SK-N-SH treated with all-trans-retinoic acid at 6 μM for 48 hours (cell line): ENCODE measurements at regions not wholly inside any gene's neighbourhood (a gene's known extent, or its start where the extent isn't known, plus 50 kb on each side); places are given as distances from the start of the nearest gene placed in this dataset.

Experiments
- ARNTL ChIP-seq: fragments of 450-650 bp; formaldehyde crosslinking; IDR thresholded peaks from 2 replicates; pipeline ENCODE4 v1.5.0; 2020; ENCODE audit warnings: low read depth, mild to moderate bottlenecking, moderate library complexity, borderline replicate concordance
- CSDC2 ChIP-seq: fragments of 250-450 bp; sonication (Bioruptor Pico); IDR thresholded peaks from 2 replicates; pipeline ENCODE4 v1.5.0; 2020; ENCODE audit warnings: mild to moderate bottlenecking, moderate library complexity
- ESRRG ChIP-seq: fragments of 250-450 bp; sonication (Bioruptor Pico); IDR thresholded peaks from 2 replicates; pipeline ENCODE4 v1.6.1; 2021; ENCODE audit warnings: mild to moderate bottlenecking
- ISL1 ChIP-seq: fragments of 250-450 bp; sonication (Bioruptor Pico); IDR thresholded peaks from 2 replicates; pipeline ENCODE4 v2.1.2; 2022; ENCODE audit warnings: mild to moderate bottlenecking, moderate library complexity
- PATZ1 ChIP-seq: fragments of 250-450 bp; sonication (Bioruptor Pico); IDR thresholded peaks from 2 replicates; pipeline ENCODE4 v1.8.0; 2020; ENCODE audit warnings: mild to moderate bottlenecking, moderate library complexity, borderline replicate concordance
- RARB ChIP-seq: fragments of 250-450 bp; sonication (Bioruptor Pico); IDR thresholded peaks from 2 replicates; pipeline ENCODE4 v1.8.0; 2021; ENCODE audit warnings: mild to moderate bottlenecking, moderate library complexity
- SNAI2 ChIP-seq: fragments of 250-450 bp; sonication (Bioruptor Pico); IDR thresholded peaks from 2 replicates; pipeline ENCODE4 v1.5.0; 2020; ENCODE audit warnings: mild to moderate bottlenecking, moderate library complexity
- TOX ChIP-seq: fragments of 250-450 bp; sonication (Bioruptor Pico); IDR thresholded peaks from 2 replicates; pipeline ENCODE4 v1.8.0; 2021; ENCODE audit warnings: mild to moderate bottlenecking, moderate library complexity, borderline replicate concordance
- ZC3H10 ChIP-seq: fragments of 250-450 bp; sonication (Bioruptor Pico); IDR thresholded peaks from 2 replicates; pipeline ENCODE4 v1.5.1; 2021; ENCODE audit warnings: mild to moderate bottlenecking, moderate library complexity
- ZFP3 ChIP-seq: fragments of 250-450 bp; sonication (Bioruptor Pico); IDR thresholded peaks from 2 replicates; pipeline ENCODE4 v1.5.0; 2020; ENCODE audit warnings: mild to moderate bottlenecking, moderate library complexity
- ZFP30 ChIP-seq: fragments of 450-650 bp; formaldehyde crosslinking; IDR thresholded peaks from 2 replicates; pipeline ENCODE4 v1.5.0; 2022; ENCODE audit warnings: mild to moderate bottlenecking, moderate library complexity
- ZNF8 ChIP-seq: fragments of 450-650 bp; formaldehyde crosslinking; IDR thresholded peaks from 2 replicates; pipeline ENCODE4 v1.5.0; 2020; ENCODE audit warnings: mild to moderate bottlenecking, moderate library complexity
- TF ChIP-seq, protein P1 (sequence below): fragments of 250-450 bp; sonication (Bioruptor Pico); IDR thresholded peaks from 2 replicates; pipeline ENCODE4 v1.5.1; 2020; ENCODE audit warnings: low read depth, mild to moderate bottlenecking, moderate library complexity

DNA sequence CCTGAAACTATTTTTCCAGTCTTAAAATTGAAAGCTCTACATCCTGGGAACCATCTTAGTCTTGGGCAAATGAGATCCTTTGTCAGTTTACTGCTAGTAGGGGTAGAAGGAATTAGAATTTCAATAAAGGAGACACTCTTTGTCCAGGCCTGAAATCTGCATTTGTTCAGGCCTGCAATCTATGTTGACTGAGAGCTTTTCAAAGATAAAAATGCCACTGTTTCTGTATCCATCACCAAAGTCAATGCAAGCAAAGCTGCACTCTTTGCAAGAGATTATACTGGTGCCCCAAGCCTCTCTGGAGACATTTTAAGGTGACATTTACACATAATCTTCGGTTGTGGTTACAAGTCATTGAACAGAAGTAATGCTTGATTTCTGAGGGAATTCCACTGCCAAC lies 135.7 kb downstream of the CTH start:
- TF ChIP-seq ISL1 (CRISPR knock-in tag) (no peak), SNAI2 (CRISPR knock-in tag) (no peak), ZC3H10 (CRISPR knock-in tag) (no peak), RARB (CRISPR knock-in tag) (no peak), ZFP3 (CRISPR knock-in tag) (no peak), PATZ1 (no peak), ZNF8 (CRISPR knock-in tag) (no peak), CSDC2 (no peak), TOX (CRISPR knock-in tag) (no peak), ZFP30 (CRISPR knock-in tag) (no peak), ARNTL (CRISPR knock-in tag) (no peak), ESRRG (no peak)
- TF ChIP-seq, protein P1, sequence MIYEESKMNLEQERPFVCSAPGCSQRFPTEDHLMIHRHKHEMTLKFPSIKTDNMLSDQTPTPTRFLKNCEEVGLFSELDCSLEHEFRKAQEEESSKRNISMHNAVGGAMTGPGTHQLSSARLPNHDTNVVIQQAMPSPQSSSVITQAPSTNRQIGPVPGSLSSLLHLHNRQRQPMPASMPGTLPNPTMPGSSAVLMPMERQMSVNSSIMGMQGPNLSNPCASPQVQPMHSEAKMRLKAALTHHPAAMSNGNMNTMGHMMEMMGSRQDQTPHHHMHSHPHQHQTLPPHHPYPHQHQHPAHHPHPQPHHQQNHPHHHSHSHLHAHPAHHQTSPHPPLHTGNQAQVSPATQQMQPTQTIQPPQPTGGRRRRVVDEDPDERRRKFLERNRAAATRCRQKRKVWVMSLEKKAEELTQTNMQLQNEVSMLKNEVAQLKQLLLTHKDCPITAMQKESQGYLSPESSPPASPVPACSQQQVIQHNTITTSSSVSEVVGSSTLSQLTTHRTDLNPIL (CRISPR knock-in tag), result no peak
